ENCODE measurements at regions not wholly inside any gene's neighbourhood (a gene's known extent, or its start where the extent isn't known, plus 50 kb on each side); places are given as distances from the start of the nearest gene placed in this dataset.

DNA sequence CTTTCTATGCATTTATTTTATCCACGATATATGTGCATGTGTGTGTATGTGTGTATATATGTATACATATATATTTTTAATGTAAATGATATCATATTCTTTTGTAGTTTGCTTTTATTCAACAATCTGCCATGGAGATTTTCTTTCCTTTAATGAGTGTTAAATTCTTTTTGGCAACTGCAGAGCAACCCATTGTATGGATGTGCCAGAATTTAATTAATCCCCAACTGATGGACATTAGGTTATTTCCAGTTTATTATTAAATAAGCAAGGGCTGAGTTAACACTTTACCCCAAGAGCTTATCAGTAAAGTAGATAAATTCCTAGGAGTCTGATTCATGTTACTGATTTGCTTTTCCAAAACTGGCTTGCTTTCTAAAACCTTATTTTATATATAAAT lies 58.9 kb upstream of the CD28 start:
- DNase-seq (no peak), ATAC-seq (no peak)
- H3K4me3 Mint-ChIP-seq = no peak overlapping the region
- ChIA-PET CTCF (interaction anchor here (2.3 kb wide), 1 partner anchor 167 kb away, joined by 11 read pairs; no protein-coding TSS in a partner anchor), POLR2A (no interaction called here)
- no peaks in the 10 kb centered on the region for H3K36me3 Mint-ChIP-seq (ENCODE audit: low read depth)
- H3K27ac Mint-ChIP-seq = no peak overlapping the region
- intact Hi-C loops (cut with micrococcal nuclease) = no loop called here
- peaks cover 7% of the 10 kb centered on the region for H3K4me1 Mint-ChIP-seq (ENCODE audit: low read depth)
- no peaks in the 10 kb centered on the region for H3K27me3 Mint-ChIP-seq
- TF ChIP-seq, protein P1, sequence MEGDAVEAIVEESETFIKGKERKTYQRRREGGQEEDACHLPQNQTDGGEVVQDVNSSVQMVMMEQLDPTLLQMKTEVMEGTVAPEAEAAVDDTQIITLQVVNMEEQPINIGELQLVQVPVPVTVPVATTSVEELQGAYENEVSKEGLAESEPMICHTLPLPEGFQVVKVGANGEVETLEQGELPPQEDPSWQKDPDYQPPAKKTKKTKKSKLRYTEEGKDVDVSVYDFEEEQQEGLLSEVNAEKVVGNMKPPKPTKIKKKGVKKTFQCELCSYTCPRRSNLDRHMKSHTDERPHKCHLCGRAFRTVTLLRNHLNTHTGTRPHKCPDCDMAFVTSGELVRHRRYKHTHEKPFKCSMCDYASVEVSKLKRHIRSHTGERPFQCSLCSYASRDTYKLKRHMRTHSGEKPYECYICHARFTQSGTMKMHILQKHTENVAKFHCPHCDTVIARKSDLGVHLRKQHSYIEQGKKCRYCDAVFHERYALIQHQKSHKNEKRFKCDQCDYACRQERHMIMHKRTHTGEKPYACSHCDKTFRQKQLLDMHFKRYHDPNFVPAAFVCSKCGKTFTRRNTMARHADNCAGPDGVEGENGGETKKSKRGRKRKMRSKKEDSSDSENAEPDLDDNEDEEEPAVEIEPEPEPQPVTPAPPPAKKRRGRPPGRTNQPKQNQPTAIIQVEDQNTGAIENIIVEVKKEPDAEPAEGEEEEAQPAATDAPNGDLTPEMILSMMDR (IDR thresholded peaks at IDR 0.05) = no peak
- H3K9me3 Mint-ChIP-seq = no peaks in the 10 kb centered on the region

DNA sequence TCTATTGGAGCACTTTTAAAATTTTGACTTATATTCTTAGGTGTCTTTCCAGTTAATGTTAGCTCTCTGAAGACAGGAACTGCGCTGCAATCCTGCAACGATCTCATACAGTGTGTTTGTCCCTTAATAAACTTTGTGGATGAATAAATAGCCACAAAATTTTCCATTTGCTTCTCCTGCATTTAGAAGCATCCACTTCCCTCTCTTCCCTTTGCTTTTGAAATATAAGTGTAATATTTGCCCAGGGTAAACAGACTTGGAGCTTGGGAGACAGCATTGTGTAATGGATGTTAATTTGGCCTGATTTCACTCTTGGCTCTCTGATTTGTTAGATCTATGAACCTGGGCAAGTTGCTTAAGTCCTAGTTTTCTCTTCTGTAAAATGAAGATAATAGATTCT lies 58.2 kb upstream of the CD28 start:
- Mint-ChIP-seq H3K4me1 (ENCODE audit: low read depth) (peaks cover 7% of the 10 kb centered on the region), H3K27ac (no peak overlapping the region), H3K4me3 (no peak overlapping the region), H3K9me3 (no peaks in the 10 kb centered on the region), H3K36me3 (ENCODE audit: low read depth) (no peaks in the 10 kb centered on the region), H3K27me3 (no peaks in the 10 kb centered on the region)
- CTCF ChIA-PET = interaction anchor here (2.3 kb wide), 1 partner anchor 167 kb away, joined by 11 read pairs; no protein-coding TSS in a partner anchor
- TF ChIP-seq, protein P1 (IDR thresholded peaks at IDR 0.05) = no peak
- intact Hi-C loops (cut with micrococcal nuclease) = no loop called here
- no peak for ATAC-seq
- no peak for DNase-seq
- POLR2A ChIA-PET = no interaction called here

DNA sequence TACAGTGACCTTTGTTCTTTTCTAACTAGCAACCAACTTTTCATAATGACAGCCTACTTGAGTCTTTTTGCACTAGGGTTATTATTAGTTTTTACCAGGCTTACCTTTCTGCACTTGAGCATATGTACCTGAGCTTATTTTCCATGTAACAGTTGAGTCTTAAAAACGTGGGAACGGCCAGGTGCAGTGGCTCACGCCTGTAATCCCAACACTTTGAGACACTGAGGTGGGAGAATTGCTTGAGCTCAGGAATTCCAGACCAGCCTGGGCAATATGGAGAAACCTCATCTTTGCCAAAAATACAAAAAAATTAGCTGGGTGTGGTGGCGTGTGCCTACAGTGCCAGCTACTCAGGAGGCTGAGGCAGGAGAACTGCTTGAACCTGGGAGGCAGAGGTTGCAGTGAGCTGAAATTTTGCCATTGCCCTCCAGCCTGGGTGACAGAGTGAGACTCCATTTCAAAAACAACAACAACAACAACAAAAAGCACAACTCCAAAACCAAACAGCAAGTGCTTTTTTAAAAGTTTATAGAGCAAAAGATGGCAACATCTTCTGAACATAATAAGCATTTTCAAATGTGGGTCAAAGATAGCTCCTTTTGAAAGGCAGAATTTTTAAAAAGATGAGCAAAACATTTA lies 57.1 kb upstream of the CD28 start:
- Mint-ChIP-seq H3K27ac (no peak overlapping the region), H3K36me3 (ENCODE audit: low read depth) (no peaks in the 10 kb centered on the region), H3K9me3 (no peaks in the 10 kb centered on the region), H3K27me3 (no peaks in the 10 kb centered on the region), H3K4me1 (ENCODE audit: low read depth) (peaks cover 7% of the 10 kb centered on the region), H3K4me3 (no peak overlapping the region)
- no peak for DNase-seq
- ChIA-PET POLR2A (no interaction called here), CTCF (interaction anchor here (1.0 to 2.3 kb wide), 3 partner anchors 12 to 166 kb away, joined by 3 to 11 read pairs (median 4); no protein-coding TSS in a partner anchor)
- intact Hi-C loops (cut with micrococcal nuclease) = no loop called here
- TF ChIP-seq, protein P1 (IDR thresholded peaks at IDR 0.05) = no peak
- no peak for ATAC-seq

DNA sequence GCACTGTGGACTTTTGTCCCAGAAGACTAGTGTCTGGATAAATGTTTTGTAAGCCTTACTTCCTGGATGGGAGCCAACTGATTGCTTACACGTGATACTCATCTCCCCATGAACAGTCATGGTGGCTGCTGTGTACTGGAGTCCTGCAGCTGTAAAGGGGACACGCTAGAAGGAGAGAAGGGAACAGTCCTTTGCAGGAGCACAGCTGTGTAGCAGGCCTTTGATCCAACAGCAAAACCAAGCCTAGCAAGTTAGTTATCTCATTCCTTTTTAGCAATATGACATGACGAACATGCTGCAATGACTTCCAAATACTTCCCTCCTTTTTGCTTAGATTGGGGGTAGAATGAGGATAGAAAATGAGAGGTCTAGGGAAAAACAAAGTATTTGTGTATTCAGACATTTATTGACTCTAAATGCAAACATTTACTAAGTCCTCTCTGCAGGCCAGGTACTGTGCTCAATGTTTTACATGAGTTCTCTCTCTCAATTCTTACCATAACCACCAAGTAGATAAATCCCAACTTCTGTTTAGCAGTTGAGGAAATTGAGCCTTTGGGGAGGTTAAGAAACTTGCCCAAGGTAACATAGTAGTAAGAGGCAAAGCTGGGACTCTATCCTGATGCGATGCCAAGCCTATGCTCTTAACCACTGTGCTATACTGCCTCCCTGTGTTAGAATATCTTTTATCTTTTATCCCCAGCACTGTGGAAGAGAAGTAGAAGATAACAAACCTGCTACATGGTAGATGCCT lies 55.4 kb upstream of the CD28 start:
- no peak overlapping the region for H3K27ac Mint-ChIP-seq
- peak; percentile 84 for ATAC-seq
- DNase-seq = no peak
- H3K9me3 Mint-ChIP-seq = no peaks in the 10 kb centered on the region
- intact Hi-C loops (cut with micrococcal nuclease) = loop anchor here (5.0 kb wide), 1 partner anchor 164 kb away; no protein-coding TSS in a partner anchor
- H3K4me1 Mint-ChIP-seq (ENCODE audit: low read depth) = peaks cover 18% of the 10 kb centered on the region
- no peaks in the 10 kb centered on the region for H3K36me3 Mint-ChIP-seq (ENCODE audit: low read depth)
- ChIA-PET CTCF (interaction anchor here (1.3 to 2.5 kb wide), 6 partner anchors 14 to 166 kb away, joined by 3 to 8 read pairs (median 5); no protein-coding TSS in a partner anchor), POLR2A (no interaction called here)
- TF ChIP-seq, protein P1 (IDR thresholded peaks at IDR 0.05) = peak; percentile 39
- no peaks in the 10 kb centered on the region for H3K27me3 Mint-ChIP-seq
- H3K4me3 Mint-ChIP-seq = no peak overlapping the region

DNA sequence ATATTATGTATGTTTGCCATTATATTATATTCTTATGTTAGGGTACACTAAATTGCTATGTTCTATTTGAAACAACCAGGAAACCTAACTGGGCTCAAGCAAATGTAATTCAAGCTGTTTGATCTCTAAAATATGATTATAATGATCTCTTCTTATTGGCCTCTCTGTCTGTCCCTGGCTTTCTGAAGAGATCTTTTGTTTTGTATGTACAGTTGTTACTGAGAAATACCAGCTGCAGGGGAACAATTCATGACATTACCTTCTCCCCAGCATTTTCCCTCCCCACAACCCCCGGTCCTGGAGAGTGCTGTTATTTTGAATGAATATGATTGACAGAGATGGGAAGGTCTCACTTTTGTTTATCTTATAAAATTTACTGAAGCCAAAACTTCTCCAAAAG lies 54.8 kb upstream of the CD28 start:
- intact Hi-C loops (cut with micrococcal nuclease) = loop anchor here (5.0 kb wide), 1 partner anchor 164 kb away; no protein-coding TSS in a partner anchor
- TF ChIP-seq, protein P1 (IDR thresholded peaks at IDR 0.05) = no peak
- H3K4me3 Mint-ChIP-seq = no peak overlapping the region
- H3K27ac Mint-ChIP-seq = no peak overlapping the region
- no peak for DNase-seq
- no peaks in the 10 kb centered on the region for H3K9me3 Mint-ChIP-seq
- ChIA-PET POLR2A (interaction anchor here (1.3 kb wide), 1 partner anchor 54 kb away, joined by 3 read pairs; no protein-coding TSS in a partner anchor), CTCF (interaction anchor here (0.7 to 2.5 kb wide), 7 partner anchors 15 to 167 kb away, joined by 3 to 8 read pairs (median 4); no protein-coding TSS in a partner anchor)
- H3K27me3 Mint-ChIP-seq = no peaks in the 10 kb centered on the region
- peaks cover 21% of the 10 kb centered on the region for H3K4me1 Mint-ChIP-seq (ENCODE audit: low read depth)
- ATAC-seq = no peak
- no peaks in the 10 kb centered on the region for H3K36me3 Mint-ChIP-seq (ENCODE audit: low read depth)
